ENCODE measurements at regions not wholly inside any gene's neighbourhood (a gene's known extent, or its start where the extent isn't known, plus 50 kb on each side); places are given as distances from the start of the nearest gene placed in this dataset.
"Not testable (repeated sequence)": the region's sequence is repeated elsewhere in the genome, so short reads cannot be mapped to it uniquely, and the experiment has no call there.

DNA sequence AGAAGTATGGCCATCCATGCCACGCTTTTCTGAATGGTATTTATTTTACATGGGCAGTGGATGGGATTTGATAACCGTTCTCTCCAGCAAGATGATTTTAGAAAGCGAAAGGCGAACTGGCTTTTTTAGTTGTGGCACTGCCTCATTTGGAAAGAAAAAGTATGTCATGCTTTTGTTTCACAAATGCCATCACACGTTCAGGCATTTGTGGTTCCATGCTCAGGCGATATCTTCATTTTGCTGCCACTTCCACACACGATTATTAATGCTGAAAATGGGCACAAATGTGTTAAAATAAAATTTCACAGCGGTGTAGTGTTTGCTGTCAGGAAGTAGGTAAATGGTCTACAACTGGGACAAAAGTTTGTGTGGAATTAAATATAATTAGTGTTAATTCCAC, 328.1 kb downstream of the BCL2L11 start:
- H3K27me3 ChIP-seq (ENCODE audit: control insufficient read depth, insufficient read depth, low read length); H3K9me3 ChIP-seq (ENCODE audit: control insufficient read depth, insufficient read depth, low read length); H3K4me3 ChIP-seq (ENCODE audit: low read depth, low read length); H3K4me1 ChIP-seq (ENCODE audit: control insufficient read depth, insufficient read depth, low read length); H3K9ac ChIP-seq (ENCODE audit: low read depth, low read length); H3K36me3 ChIP-seq (ENCODE audit: control insufficient read depth, insufficient read depth, low read length): not testable (repeated sequence)

DNA sequence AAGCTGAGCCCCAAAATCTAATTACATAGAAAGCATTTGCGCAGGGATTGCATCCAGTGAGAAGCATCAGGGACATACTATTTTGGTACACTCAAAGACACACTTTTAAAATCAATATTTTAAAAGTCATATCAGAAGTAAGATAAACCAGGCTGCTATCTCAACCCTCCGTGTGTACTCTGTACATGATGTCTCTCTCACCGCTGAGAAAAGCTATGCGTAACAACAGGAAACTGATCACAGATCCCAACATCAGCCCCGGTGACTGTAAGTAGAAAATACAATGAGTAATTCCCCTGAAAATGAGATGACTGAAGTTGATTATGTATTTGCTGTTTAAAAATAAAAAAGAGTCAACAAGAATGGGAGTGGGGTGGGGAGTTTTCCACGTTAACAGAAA, 329.8 kb downstream of the BCL2L11 start:
- not testable (repeated sequence) for H3K36me3 ChIP-seq (ENCODE audit: control insufficient read depth, insufficient read depth, low read length); H3K4me3 ChIP-seq (ENCODE audit: low read depth, low read length); H3K9me3 ChIP-seq (ENCODE audit: control insufficient read depth, insufficient read depth, low read length); H3K9ac ChIP-seq (ENCODE audit: low read depth, low read length); H3K4me1 ChIP-seq (ENCODE audit: control insufficient read depth, insufficient read depth, low read length); H3K27me3 ChIP-seq (ENCODE audit: control insufficient read depth, insufficient read depth, low read length)

DNA sequence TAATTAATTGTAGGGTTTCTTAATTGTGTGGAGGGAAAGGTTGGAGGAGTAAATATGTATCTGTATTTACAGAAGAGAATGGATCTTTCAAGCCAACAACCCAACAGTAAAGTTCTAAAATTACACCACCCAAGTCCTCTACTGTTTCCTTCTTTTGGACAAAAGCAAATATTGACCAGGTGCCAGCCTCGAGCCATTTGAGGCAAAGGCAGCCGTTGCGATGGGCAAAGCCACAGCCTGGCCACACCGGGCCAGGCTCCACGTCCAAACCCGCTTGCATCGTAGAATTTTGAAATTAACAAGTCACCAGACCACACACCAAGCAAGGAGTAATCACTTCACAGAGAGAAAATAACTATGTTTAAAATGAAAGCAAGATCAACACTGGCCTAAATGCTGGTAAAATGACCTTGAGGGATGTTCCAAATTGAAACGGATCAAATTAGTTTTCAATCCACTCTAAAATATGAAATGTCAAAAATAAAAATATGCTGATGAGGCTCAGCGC, 331.0 kb downstream of the BCL2L11 start:
- H3K4me1 ChIP-seq (ENCODE audit: control insufficient read depth, insufficient read depth, low read length); H3K9me3 ChIP-seq (ENCODE audit: control insufficient read depth, insufficient read depth, low read length); H3K4me3 ChIP-seq (ENCODE audit: low read depth, low read length); H3K36me3 ChIP-seq (ENCODE audit: control insufficient read depth, insufficient read depth, low read length); H3K27me3 ChIP-seq (ENCODE audit: control insufficient read depth, insufficient read depth, low read length); H3K9ac ChIP-seq (ENCODE audit: low read depth, low read length): not testable (repeated sequence)

DNA sequence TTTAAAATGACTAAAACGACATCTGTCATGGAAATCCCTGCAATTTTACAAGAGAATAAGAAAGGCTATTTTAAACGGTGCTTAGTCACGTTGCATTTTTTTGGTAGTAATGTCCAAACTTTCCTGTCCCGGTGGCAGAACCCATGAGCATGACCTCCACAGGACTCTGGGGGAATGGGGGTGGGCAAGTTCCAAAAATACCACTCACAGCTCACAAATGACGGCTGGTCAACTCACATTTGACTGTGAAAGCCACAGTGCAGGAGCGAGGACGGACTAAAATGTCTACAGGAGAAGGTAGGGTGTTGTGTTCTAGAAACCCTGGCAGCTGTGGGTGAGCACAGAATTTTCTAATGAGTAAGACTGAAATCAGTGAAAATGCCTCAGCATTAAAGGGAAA, 331.5 kb downstream of the BCL2L11 start:
- H3K4me3 ChIP-seq (ENCODE audit: low read depth, low read length); H3K9me3 ChIP-seq (ENCODE audit: control insufficient read depth, insufficient read depth, low read length); H3K4me1 ChIP-seq (ENCODE audit: control insufficient read depth, insufficient read depth, low read length); H3K36me3 ChIP-seq (ENCODE audit: control insufficient read depth, insufficient read depth, low read length); H3K9ac ChIP-seq (ENCODE audit: low read depth, low read length); H3K27me3 ChIP-seq (ENCODE audit: control insufficient read depth, insufficient read depth, low read length): not testable (repeated sequence)

DNA sequence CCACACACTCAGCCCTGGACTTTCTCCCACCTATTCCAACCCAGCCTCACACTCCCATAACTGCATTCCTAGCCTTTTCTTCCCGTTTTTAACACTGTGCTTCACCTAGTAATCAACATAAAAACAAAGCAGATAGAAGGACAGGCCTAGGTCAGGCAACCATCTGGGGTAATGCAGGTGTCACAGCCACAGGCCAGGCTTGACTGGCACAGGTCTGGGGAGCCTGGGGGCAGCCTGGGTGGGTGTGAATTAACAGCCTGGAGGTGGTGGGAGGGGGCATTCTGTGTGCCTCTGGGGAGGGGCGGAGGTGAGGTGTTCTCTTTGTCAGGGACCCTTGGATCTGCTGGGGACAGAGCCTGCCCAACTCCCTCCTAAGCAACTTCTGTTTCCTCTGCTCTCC, 332.6 kb downstream of the BCL2L11 start:
- H3K9ac ChIP-seq (ENCODE audit: low read depth, low read length); H3K27me3 ChIP-seq (ENCODE audit: control insufficient read depth, insufficient read depth, low read length); H3K9me3 ChIP-seq (ENCODE audit: control insufficient read depth, insufficient read depth, low read length); H3K36me3 ChIP-seq (ENCODE audit: control insufficient read depth, insufficient read depth, low read length); H3K4me1 ChIP-seq (ENCODE audit: control insufficient read depth, insufficient read depth, low read length); H3K4me3 ChIP-seq (ENCODE audit: low read depth, low read length): not testable (repeated sequence)

DNA sequence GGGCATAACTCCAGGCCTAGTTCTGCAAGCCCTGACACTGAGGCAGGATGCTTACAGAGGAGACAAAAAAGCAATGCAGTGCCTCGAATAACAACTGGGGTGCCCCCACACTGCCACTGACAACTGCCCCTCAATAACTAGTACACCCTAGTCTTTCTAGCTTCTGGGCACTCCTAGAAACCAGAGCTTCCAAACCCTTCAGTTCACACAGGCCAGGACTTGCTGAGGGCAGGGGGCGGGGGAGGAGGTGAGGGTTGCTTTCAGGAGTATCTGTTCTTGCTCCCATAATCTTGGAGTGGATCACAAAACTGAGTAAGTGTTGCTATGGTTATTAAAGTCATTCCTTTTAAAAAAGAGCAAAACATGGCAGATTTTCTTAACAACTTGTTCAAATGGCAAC, 333.1 kb downstream of the BCL2L11 start:
- not testable (repeated sequence) for H3K4me3 ChIP-seq (ENCODE audit: low read depth, low read length); H3K9me3 ChIP-seq (ENCODE audit: control insufficient read depth, insufficient read depth, low read length); H3K27me3 ChIP-seq (ENCODE audit: control insufficient read depth, insufficient read depth, low read length); H3K36me3 ChIP-seq (ENCODE audit: control insufficient read depth, insufficient read depth, low read length); H3K4me1 ChIP-seq (ENCODE audit: control insufficient read depth, insufficient read depth, low read length); H3K9ac ChIP-seq (ENCODE audit: low read depth, low read length)

DNA sequence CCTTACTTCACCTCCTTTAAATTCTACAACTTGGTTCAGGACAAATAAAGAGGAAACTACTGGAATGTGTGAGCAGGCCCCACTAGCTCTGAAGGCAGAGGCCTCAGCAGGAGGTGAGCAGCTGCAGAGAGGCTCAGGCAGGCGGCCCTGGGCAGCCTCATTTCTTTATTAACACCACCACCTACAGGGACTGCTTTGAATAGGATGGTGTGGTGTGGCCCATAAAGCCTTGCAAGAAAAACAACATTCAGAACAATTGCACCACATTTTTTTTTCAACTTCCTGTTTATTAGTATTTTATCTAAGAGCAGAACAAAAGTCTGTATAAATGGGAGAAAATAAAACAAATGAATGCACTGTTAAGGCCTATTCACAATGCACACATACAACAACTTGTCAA, 333.7 kb downstream of the BCL2L11 start:
- not testable (repeated sequence) for H3K9ac ChIP-seq (ENCODE audit: low read depth, low read length); H3K36me3 ChIP-seq (ENCODE audit: control insufficient read depth, insufficient read depth, low read length); H3K9me3 ChIP-seq (ENCODE audit: control insufficient read depth, insufficient read depth, low read length); H3K4me3 ChIP-seq (ENCODE audit: low read depth, low read length); H3K4me1 ChIP-seq (ENCODE audit: control insufficient read depth, insufficient read depth, low read length); H3K27me3 ChIP-seq (ENCODE audit: control insufficient read depth, insufficient read depth, low read length)

DNA sequence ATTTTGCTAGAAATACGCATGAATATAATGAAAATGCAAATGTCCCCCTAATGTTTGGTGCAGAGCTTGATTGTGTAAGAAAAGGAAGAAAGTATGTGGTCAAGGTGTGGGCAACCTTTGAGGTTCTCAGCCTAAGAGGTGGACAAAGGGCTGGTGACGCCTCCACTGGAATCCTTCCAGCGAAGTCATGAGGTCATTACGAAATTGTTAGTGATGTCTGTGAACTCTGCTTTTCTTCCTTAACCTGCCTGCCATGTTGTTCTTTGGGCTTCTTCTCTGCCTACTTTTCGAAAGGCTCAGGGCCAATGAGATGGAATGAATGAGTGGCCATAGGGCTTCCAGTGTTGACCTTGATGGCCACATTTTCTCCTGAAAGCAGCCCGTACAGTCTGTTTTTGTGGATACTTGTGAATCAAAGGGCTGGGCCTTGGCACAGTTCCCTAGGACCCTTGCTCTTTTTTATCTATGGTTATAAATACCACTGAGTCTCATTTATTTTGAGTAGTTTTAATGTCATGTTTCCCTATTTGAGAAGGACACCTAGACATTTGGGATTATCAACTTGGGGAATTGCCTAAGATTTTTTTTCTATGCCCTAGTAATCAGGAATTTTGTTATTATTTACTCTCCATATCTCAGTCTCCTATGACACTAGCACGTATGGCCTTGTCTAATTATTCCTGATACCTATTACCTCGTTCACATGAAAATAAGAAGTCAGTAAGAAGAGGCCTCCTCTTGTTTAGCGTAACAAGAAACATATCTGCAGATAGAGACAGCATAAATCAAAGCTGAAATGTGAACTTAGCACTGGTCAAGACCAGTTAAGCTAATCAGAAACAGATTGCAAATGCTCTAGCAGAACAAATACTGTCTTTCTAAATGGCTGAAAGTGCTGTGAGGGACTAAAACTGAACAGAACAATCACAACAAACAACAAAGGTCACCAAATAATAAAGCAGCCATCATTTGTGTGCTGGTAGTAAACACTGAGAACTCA, 334.6 kb downstream of the BCL2L11 start:
- H3K9ac ChIP-seq (ENCODE audit: low read depth, low read length); H3K4me1 ChIP-seq (ENCODE audit: control insufficient read depth, insufficient read depth, low read length); H3K36me3 ChIP-seq (ENCODE audit: control insufficient read depth, insufficient read depth, low read length); H3K9me3 ChIP-seq (ENCODE audit: control insufficient read depth, insufficient read depth, low read length); H3K4me3 ChIP-seq (ENCODE audit: low read depth, low read length); H3K27me3 ChIP-seq (ENCODE audit: control insufficient read depth, insufficient read depth, low read length): not testable (repeated sequence)

DNA sequence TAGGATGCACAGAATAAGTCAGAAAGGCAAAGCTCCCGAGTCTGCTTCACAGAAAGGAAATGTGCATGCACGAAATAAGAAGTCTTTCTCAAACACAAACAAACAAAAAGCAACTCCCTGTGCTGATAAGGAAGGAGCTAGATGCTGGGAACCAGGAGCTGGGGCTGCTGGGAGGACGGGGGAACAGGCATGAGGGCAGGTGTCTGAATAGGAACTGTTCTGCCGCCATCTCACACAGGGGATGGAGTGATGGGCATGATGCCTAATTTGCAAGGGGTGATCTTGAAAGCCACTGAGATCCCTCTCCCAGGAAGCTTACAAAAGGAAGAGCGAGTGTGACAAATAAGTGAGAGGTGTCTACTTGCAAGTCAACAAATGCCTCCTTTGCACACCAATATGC, 336.5 kb downstream of the BCL2L11 start:
- not testable (repeated sequence) for H3K27me3 ChIP-seq (ENCODE audit: control insufficient read depth, insufficient read depth, low read length); H3K4me1 ChIP-seq (ENCODE audit: control insufficient read depth, insufficient read depth, low read length); H3K36me3 ChIP-seq (ENCODE audit: control insufficient read depth, insufficient read depth, low read length); H3K9ac ChIP-seq (ENCODE audit: low read depth, low read length); H3K9me3 ChIP-seq (ENCODE audit: control insufficient read depth, insufficient read depth, low read length); H3K4me3 ChIP-seq (ENCODE audit: low read depth, low read length)

DNA sequence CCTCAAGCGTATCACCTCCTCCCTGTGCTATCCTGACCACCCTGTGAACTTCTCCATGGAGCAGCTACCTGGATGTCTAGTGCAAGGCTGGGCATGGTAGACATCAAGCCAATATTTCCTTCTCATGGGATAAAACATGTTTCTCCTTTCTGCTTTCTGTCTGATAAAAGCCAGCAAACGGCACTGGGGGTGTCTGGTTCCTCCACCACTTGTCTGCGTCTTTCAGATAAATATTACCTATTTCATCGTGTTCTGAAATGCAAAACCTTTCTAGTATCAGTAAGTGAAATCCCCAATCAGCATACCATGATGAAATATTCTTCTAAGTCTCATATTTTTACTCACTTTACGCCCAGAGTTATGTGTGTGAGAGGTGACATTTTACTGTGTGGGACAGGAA, 340.2 kb downstream of the BCL2L11 start:
- H3K36me3 ChIP-seq (ENCODE audit: control insufficient read depth, insufficient read depth, low read length); H3K9me3 ChIP-seq (ENCODE audit: control insufficient read depth, insufficient read depth, low read length); H3K27me3 ChIP-seq (ENCODE audit: control insufficient read depth, insufficient read depth, low read length); H3K4me1 ChIP-seq (ENCODE audit: control insufficient read depth, insufficient read depth, low read length); H3K4me3 ChIP-seq (ENCODE audit: low read depth, low read length); H3K9ac ChIP-seq (ENCODE audit: low read depth, low read length): not testable (repeated sequence)

DNA sequence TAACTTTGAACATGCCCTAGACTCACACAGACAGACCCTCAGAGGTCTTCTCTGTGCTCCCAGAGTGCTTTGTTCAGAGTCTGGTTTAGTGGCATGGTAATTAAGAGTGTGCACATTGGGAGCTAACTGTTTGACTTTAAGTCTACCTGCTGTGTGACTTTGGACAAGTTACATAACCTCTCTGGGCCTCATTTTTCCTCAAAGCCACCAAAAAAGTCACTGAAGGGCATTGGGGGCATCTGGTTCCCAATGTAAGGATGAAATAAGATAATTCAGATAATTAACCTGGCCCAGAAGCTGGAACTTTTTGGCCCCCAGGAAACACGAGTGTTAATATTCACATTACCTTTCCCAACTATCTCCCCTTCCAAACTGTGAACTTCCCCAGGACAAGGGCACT, 341.1 kb downstream of the BCL2L11 start:
- not testable (repeated sequence) for H3K27me3 ChIP-seq (ENCODE audit: control insufficient read depth, insufficient read depth, low read length); H3K36me3 ChIP-seq (ENCODE audit: control insufficient read depth, insufficient read depth, low read length); H3K4me3 ChIP-seq (ENCODE audit: low read depth, low read length); H3K4me1 ChIP-seq (ENCODE audit: control insufficient read depth, insufficient read depth, low read length); H3K9ac ChIP-seq (ENCODE audit: low read depth, low read length); H3K9me3 ChIP-seq (ENCODE audit: control insufficient read depth, insufficient read depth, low read length)

DNA sequence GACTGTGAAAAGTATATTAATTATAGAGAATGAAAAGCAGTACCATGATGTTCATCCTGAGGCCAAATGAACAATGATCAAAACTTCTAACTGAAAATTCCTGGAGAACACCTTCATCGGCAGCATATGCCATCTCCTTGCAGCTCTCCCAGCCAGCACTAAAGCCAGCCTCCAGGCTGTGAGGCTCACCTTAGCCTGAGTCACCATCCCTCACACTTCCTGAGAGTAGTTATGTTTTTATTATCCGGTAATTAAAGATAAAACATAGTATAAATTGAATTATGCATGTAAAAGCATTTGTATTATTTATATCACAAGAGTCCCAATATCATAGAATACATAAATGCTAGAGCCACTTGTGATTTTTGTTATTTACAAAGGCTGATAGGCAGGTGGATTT, 341.9 kb downstream of the BCL2L11 start:
- H3K9ac ChIP-seq (ENCODE audit: low read depth, low read length); H3K27me3 ChIP-seq (ENCODE audit: control insufficient read depth, insufficient read depth, low read length); H3K4me1 ChIP-seq (ENCODE audit: control insufficient read depth, insufficient read depth, low read length); H3K4me3 ChIP-seq (ENCODE audit: low read depth, low read length); H3K9me3 ChIP-seq (ENCODE audit: control insufficient read depth, insufficient read depth, low read length); H3K36me3 ChIP-seq (ENCODE audit: control insufficient read depth, insufficient read depth, low read length): not testable (repeated sequence)
